Stimulated activated CD4-positive, alpha-beta T cell treated with anti-CD3 and anti-CD28 coated beads, Interleukin-1b, Interleukin-23, amount 100 ng/mL, for 48 hours (primary cell): ENCODE measurements at regions not wholly inside any gene's neighbourhood (a gene's known extent, or its start where the extent isn't known, plus 50 kb on each side); places are given as distances from the start of the nearest gene placed in this dataset.

Experiments
- DNase-seq: peaks from one replicate; pipeline ENCODE4 v3.0.0-alpha.2; 2020

- no peak for DNase-seq
Measured at GRCh38 chr1:87791931-87792740, 463.5 kb downstream of the LMO4 start.

DNA sequence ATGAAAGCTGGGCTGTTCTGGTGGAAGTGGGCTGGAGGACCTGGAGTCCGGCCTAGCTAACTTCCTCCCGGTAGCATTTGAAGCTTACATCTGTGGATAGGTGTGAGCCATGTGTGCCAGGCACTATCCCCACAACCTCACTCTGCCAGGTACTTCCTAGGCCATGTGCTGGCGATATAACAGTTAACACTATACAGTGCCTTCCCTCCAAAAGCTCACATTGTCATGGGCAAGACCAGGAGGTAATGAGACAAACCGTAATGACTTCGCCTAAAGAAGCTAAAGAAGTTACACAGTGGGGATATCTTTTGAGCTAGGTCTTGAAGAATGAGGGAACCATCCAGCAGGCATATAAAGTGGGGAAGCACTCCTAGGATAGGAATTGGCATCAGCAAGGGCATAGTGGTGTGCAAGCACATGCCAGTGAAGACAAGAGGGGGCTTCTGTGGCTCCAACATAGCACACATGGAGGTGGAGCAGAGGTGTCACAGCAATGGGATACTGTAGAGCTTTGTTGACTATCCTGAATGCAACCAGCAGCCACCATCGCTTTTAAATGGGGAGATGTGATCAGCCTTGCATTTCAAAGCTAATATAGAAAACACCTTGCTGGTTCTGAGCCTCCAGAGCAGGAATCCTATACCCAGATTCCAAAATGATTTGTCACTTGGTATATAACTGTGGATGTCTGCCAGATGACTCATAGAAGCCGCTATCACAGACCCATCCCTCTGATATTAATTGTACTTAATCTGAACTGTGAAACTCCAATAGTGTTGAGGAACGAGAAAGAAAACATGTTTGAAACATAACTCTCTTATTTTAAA is 466.3 kb downstream of the LMO4 start:
- no peak for DNase-seq

DNA sequence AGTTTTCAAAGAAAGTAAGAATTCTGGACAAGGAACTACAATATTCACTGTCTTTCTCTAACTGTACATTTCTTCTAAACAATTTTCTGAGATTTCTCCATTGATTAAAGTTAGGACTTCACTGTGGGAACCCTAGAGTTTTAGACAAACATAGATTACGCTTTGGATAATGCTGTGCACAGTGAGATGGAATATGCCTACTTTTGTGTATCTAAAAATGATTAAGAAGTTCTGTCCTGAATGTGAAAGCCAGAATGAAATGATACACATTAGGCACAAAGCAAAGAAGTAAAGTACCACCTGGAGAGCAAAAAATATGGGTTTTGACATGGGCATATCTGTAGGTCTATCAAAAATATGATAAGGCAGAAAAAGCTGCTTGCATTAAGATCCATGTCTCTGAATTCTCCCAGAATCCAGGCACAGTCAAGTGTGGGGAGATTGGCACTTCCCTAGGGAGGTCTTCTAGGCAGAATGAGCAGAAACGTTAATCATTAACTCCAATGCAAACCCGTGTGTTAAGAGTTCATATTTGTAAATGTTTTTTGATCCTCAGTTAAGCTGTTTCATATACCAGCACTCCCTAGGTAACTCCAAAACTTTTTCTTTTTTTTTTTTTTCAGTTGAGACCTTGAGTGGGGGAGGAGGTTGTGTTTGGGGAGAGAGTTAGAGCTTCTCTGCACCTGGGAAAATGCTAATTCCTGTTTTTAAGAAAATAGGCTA is 467.1 kb downstream of the LMO4 start:
- no peak for DNase-seq

- DNase-seq, result no peak
Measured at GRCh38 chr1:87796471-87796901, 467.8 kb downstream of the LMO4 start.

GRCh38 chr1:87799451-87799850 is 470.8 kb downstream of the LMO4 start:
- DNase-seq, result no peak

- no peak for DNase-seq
Measured at GRCh38 chr1:87800006-87800405, 471.3 kb downstream of the LMO4 start.

- DNase-seq, result no peak
Measured at GRCh38 chr1:87803375-87803774, 474.7 kb downstream of the LMO4 start.

DNA sequence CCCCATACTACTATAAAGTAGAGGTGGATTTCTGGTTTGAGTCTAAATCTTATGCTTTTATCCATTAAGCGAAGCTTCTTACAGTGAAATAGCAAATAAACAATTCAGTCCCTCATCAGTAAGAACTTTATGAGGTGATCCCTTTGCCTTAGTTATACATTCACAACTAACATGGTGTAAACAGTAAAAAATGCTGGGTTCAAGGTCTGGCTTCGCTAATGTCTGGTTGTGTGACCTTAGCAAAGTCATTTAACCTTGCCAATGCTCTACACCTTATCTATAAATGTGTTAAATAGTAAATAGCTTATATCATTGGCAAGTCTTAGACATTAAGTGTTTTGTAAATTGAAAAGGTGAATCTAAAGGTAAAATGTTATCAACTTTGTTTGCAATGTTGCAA is 475.4 kb downstream of the LMO4 start:
- no peak for DNase-seq

DNA sequence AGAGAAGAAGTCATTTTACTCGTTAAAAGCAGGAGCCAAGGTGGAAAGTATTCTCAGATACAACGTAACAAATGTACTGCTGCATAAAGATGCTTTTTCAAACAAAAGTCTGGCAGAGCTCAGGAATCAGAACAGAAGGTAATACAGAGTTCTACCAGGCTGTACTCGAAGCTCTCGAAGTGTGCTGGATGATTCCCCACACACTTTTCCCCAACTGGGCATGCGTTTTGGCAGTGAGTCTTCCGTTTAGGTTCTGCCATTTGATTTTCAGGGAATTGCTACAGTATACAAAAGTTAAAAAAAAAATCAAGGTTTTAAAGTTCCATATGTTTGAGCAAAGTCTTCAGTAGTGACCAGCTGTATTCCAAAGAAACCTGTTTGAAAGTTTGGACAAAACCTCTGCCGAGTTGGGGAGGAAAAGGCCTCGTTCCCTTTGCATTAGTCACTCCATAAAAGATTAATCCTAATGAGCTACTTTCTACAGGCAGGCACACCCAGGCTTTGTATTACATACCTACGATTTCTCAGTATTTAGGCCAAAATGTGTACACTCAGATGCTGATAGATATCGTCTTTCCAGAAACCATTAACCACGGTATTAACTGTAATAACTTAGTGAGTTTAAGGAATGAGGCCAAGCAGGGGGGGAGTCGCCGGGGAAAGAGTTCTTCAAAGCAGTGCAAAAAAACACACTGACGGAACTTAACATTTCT is 477.1 kb downstream of the LMO4 start:
- no peak for DNase-seq

GRCh38 chr1:87806379-87807094 is 477.9 kb downstream of the LMO4 start:
- no peak for DNase-seq

- DNase-seq, result no peak
Measured at GRCh38 chr1:87810166-87810565, 481.5 kb downstream of the LMO4 start.

- no peak for DNase-seq
Measured at GRCh38 chr1:87812871-87813577, 484.3 kb downstream of the LMO4 start.

- DNase-seq, result no peak
Measured at GRCh38 chr1:87814573-87814972, 485.9 kb downstream of the LMO4 start.

- DNase-seq, result no peak
Measured at GRCh38 chr1:87816646-87817045, 488.0 kb downstream of the LMO4 start.

DNA sequence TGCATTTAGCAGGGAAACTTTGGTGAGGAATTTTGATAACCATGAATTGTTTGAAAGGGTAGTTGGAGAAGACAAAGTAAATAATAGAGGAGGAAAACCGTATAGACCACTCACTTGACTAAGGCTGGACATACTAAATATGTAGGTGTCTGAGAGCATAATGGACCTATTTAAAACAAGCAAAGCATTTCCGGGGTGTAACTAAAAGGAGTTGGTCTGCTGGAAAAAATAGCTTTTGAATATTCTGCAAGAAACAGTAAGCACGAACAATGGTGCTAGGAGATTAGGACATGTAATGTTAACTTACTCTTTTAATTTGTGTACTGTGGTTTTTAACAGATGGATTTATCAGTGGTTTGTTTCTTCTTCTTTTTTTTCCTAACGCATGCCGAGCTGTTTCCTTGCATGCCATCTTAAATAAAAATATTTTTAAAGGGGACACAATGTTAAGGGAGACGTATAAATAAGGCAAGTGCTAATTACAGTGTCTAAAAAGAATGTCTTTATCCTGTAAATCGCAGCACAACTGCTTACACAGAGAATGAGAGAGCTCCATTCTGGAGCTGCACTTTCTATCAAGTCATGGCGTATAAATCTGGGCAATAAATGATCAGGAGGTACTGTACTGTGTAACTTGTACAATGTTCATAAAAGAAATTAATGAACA is 492.1 kb downstream of the LMO4 start:
- no peak for DNase-seq

- no peak for DNase-seq
Measured at GRCh38 chr1:87821335-87821697, 492.6 kb downstream of the LMO4 start.

- no peak for DNase-seq
Measured at GRCh38 chr1:87826681-87827251, 498.1 kb downstream of the LMO4 start.

DNA sequence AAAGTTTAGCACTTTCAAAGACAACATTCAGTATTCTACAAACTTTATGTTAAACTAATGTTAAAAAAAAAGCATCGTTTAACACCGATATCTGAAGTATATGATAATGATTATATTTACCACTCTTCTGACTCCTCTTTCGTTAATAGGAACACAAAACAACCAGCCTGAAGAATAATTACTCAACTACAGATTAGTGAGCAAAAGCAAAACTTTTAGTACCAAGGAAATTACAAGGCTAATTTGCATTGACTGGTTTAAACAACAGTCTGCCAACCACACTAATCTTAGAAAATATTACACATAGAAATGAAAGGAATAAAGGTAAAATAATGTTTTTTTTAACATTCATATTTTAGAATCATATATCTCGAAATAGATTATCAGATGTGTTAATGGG is 500.7 kb downstream of the LMO4 start:
- DNase-seq, result no peak

DNA sequence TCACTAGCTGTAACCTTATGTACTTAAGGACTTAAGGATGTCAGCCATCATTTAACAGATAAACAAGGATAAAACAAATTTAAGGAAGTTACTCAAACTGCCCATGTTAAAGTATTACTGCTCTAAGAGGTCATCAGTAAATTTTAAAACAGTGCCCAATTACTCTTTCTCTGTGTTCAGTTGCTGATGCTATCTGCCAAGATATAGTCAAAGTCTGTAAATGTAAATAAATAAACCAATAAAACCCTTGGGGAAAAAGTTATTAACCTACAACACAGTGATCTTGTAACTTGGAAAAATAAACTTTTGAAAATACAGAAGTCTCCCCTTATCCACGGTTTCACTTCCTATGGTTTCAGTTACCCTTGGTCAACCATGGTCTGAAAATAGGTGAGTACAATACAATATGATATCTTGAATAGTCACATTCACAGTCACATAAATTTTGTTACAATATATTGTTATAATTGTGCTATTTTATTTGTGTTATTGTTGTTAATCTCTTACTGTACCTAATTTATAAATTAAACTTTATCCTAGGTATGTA is 501.8 kb downstream of the LMO4 start:
- DNase-seq, result no peak

GRCh38 chr1:87833166-87833565 is 504.5 kb downstream of the LMO4 start:
- DNase-seq, result no peak
